Fibroblast of lung (primary cell): ENCODE measurements at regions not wholly inside any gene's neighbourhood (a gene's known extent, or its start where the extent isn't known, plus 50 kb on each side); places are given as distances from the start of the nearest gene placed in this dataset.
"Not testable (repeated sequence)": the region's sequence is repeated elsewhere in the genome, so short reads cannot be mapped to it uniquely, and the experiment has no call there.

ENCODE experiments used
- DNase-seq, 2 donors: peaks; one replicate each; pipeline versions ENCODE4 v3.0.0 to v3.0.0-alpha.2; 2010; ENCODE audit warnings: low read depth in 2 of 2
- H2AFZ ChIP-seq: 2 replicates; pipeline ENCODE4 v1.5.1; 2012; ENCODE audit warnings: low read length, control low read depth, inconsistent platforms
- H3K27ac ChIP-seq: 2 replicates; pipeline ENCODE4 v1.5.1; 2011; ENCODE audit warnings: low read length, control low read depth; ENCODE audit not compliant: insufficient read depth
- H3K27me3 ChIP-seq: 2 replicates; pipeline ENCODE4 v1.5.1; 2011; ENCODE audit warnings: mild to moderate bottlenecking, low read length; ENCODE audit not compliant: control insufficient read depth, insufficient read depth
- H3K36me3 ChIP-seq: 2 replicates; pipeline ENCODE4 v1.5.1; 2011; ENCODE audit warnings: low read length; ENCODE audit not compliant: control insufficient read depth, insufficient read depth
- H3K4me1 ChIP-seq: 2 replicates; pipeline ENCODE4 v1.5.1; 2011; ENCODE audit warnings: low read length; ENCODE audit not compliant: control insufficient read depth, insufficient read depth; ENCODE audit errors: extremely low read depth
- H3K4me2 ChIP-seq: 2 replicates; pipeline ENCODE4 v1.5.1; 2011; ENCODE audit warnings: low read length, control low read depth; ENCODE audit not compliant: insufficient read depth; ENCODE audit errors: extremely low read depth
- H3K4me3 ChIP-seq, 4 experiments: fragments of 200-600 bp in 1 of 4; sonication (generic) in 1 of 4; replicated peaks in 1 of 4; 2 replicates each; pipeline ENCODE4 v1.5.1; 2011 to 2016; ENCODE audit warnings: low read length in 4 of 4, low read depth in 3 of 4, mild to moderate bottlenecking in 3 of 4, control low read depth in 2 of 4, inconsistent platforms in 1 of 4, mixed read lengths in 1 of 4; ENCODE audit not compliant: insufficient read depth in 1 of 4; ENCODE audit errors: control extremely low read depth in 1 of 4
- H3K79me2 ChIP-seq: 2 replicates; pipeline ENCODE4 v1.5.1; 2012; ENCODE audit warnings: mild to moderate bottlenecking, low read length, inconsistent platforms; ENCODE audit not compliant: control insufficient read depth, insufficient read depth
- H3K9ac ChIP-seq: 2 replicates; pipeline ENCODE4 v1.5.1; 2011; ENCODE audit warnings: mild to moderate bottlenecking, low read length, control low read depth; ENCODE audit not compliant: insufficient read depth
- H3K9me3 ChIP-seq: 2 replicates; pipeline ENCODE4 v1.5.1; 2012; ENCODE audit warnings: low read depth, low read length; ENCODE audit not compliant: control insufficient read depth, insufficient read depth
- H4K20me1 ChIP-seq: 2 replicates; pipeline ENCODE4 v1.5.1; 2011; ENCODE audit warnings: low read length; ENCODE audit not compliant: control insufficient read depth, insufficient read depth; ENCODE audit errors: extremely low read depth
- EZH2 ChIP-seq: IDR thresholded peaks from 2 replicates; pipeline ENCODE4 v1.5.1; 2012; ENCODE audit warnings: low read length, control low read depth, mild to moderate bottlenecking; ENCODE audit errors: missing control alignments
- TF ChIP-seq, protein P1 (sequence below), 2 donors: IDR thresholded peaks in 1 of 2; conservative IDR thresholded peaks in 1 of 2; 1 replicate in 1 of 2; 2 replicates in 1 of 2; pipeline ENCODE4 v1.5.1; 2011 to 2012; ENCODE audit warnings: low read length in 2 of 2, control low read depth in 1 of 2, inconsistent platforms in 1 of 2, low read depth in 1 of 2, mild to moderate bottlenecking in 1 of 2

GRCh38 chr5:53749621-53750020, 189.2 kb downstream of the NDUFS4 start:
- no peak overlapping the region for H3K4me3 ChIP-seq
- peak; percentile 4 to 15 for DNase-seq
- H3K4me2 ChIP-seq, result no peak overlapping the region
- no peaks in the 10 kb centered on the region for H3K79me2 ChIP-seq
- H2AFZ ChIP-seq, result no peak overlapping the region
- no peak overlapping the region for H3K9ac ChIP-seq
- no peak overlapping the region for H3K27ac ChIP-seq
- H3K4me1 ChIP-seq, result no peaks in the 10 kb centered on the region
- no peak for TF ChIP-seq EZH2
- TF ChIP-seq, protein P1, sequence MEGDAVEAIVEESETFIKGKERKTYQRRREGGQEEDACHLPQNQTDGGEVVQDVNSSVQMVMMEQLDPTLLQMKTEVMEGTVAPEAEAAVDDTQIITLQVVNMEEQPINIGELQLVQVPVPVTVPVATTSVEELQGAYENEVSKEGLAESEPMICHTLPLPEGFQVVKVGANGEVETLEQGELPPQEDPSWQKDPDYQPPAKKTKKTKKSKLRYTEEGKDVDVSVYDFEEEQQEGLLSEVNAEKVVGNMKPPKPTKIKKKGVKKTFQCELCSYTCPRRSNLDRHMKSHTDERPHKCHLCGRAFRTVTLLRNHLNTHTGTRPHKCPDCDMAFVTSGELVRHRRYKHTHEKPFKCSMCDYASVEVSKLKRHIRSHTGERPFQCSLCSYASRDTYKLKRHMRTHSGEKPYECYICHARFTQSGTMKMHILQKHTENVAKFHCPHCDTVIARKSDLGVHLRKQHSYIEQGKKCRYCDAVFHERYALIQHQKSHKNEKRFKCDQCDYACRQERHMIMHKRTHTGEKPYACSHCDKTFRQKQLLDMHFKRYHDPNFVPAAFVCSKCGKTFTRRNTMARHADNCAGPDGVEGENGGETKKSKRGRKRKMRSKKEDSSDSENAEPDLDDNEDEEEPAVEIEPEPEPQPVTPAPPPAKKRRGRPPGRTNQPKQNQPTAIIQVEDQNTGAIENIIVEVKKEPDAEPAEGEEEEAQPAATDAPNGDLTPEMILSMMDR (conservative IDR thresholded peaks at IDR 0.05 in 1 of 2, IDR thresholded peaks at IDR 0.05 in 1 of 2; ENCODE audit: low read depth in 1 of 2, low read length in 2 of 2), result no peak
- H4K20me1 ChIP-seq, result no peaks in the 10 kb centered on the region
- H3K36me3 ChIP-seq, result no peaks in the 10 kb centered on the region
- no peaks in the 10 kb centered on the region for H3K27me3 ChIP-seq
- H3K9me3 ChIP-seq, result no peaks in the 10 kb centered on the region

GRCh38 chr5:53752282-53752681, 191.8 kb downstream of the NDUFS4 start:
- H3K4me2 ChIP-seq, H3K4me1 ChIP-seq, H3K79me2 ChIP-seq, H3K9ac ChIP-seq, H3K4me3 ChIP-seq, H3K27me3 ChIP-seq, H4K20me1 ChIP-seq, H3K27ac ChIP-seq, H3K9me3 ChIP-seq, H2AFZ ChIP-seq, H3K36me3 ChIP-seq, DNase-seq: not testable (repeated sequence)

DNA sequence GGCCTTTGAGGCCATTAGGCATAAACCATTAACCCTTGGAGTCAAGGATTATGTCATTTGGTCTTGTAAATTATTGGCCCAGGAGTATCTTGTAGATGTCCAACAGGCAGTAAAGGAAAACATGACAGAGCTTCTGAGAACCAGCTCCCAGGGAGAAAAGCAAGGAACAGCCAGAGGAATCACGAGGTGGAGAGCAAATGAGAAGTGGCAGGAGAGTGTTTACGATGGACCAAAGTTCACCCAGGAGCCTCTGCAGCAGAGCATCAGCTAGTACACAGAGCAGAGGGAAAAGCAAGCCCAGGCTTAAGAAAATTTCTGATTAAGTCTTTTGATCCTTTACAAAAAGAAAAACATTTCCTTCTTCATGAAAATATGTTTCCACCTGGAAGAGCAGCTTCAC, 206.2 kb downstream of the NDUFS4 start:
- TF ChIP-seq EZH2, result no peak
- TF ChIP-seq, protein P1 (conservative IDR thresholded peaks at IDR 0.05 in 1 of 2, IDR thresholded peaks at IDR 0.05 in 1 of 2; ENCODE audit: low read depth in 1 of 2, low read length in 2 of 2), result no peak
- Histone ChIP-seq H3K9me3 (no peaks in the 10 kb centered on the region), H3K9ac (no peak overlapping the region), H3K4me3 (no peak overlapping the region), H4K20me1 (no peaks in the 10 kb centered on the region), H3K4me2 (no peak overlapping the region), H3K27me3 (no peaks in the 10 kb centered on the region), H3K79me2 (no peaks in the 10 kb centered on the region), H3K27ac (no peak overlapping the region), H3K4me1 (no peaks in the 10 kb centered on the region), H3K36me3 (no peaks in the 10 kb centered on the region), H2AFZ (no peak overlapping the region)
- no peak for DNase-seq
